DOHH2 (cell line): ENCODE measurements at regions not wholly inside any gene's neighbourhood (a gene's known extent, or its start where the extent isn't known, plus 50 kb on each side); places are given as distances from the start of the nearest gene placed in this dataset.

Experiments used
- CTCF ChIP-seq: fragments of 200-600 bp; sonication (generic); IDR thresholded peaks from one replicate; pipeline ENCODE4 v1.5.1; 2014; ENCODE audit warnings: antibody characterized with exemption, mild to moderate bottlenecking, low read depth, low read length; ENCODE audit not compliant: poor library complexity, severe bottlenecking
- EZH2phosphoT487 ChIP-seq: fragments of 200-600 bp; sonication (generic); IDR thresholded peaks from 2 replicates; pipeline ENCODE4 v1.6.1; 2017; ENCODE audit warnings: borderline replicate concordance, mild to moderate bottlenecking, antibody characterized with exemption, low read length, moderate library complexity, mixed read lengths

DNA sequence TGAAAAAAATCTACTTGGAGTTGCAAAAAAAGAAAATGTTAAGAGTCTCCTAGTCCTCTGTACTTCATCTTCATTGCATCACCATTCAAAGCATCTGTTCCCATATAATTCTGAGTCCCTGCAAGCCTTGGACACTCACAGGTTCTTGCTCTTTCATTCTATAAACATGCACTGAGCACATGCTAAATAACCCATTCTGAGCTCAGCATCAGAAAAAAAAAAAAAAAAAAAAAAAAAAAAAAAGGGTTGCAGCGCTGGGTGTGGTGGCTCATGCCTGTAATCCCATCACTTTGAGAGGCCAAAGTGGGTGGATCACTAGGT, 834.0 kb upstream of the AMELY start:
- no peak for TF ChIP-seq CTCF
- no peak for TF ChIP-seq EZH2phosphoT487
